Heart left ventricle (tissue), 16 donors: ENCODE measurements at regions not wholly inside any gene's neighbourhood (a gene's known extent, or its start where the extent isn't known, plus 50 kb on each side); places are given as distances from the start of the nearest gene placed in this dataset.

Source experiments
- ATAC-seq, 4 donors: fragments of 200-7000 bp; cut with Tn5 transposase; one replicate each; pipeline ENCODE4 v1.9.1; 2020 to 2022; ENCODE audit warnings: moderate library complexity in 4 of 4, mild to moderate bottlenecking in 3 of 4, moderate number of reproducible peaks in 1 of 4
- DNase-seq, 5 donors: peaks; one replicate each; pipeline ENCODE4 v3.0.0-alpha.2; 2020
- H3K27ac ChIP-seq, 12 donors: fragments of 200-600 bp; sonication (generic) in 4 of 12; one replicate each; pipeline versions ENCODE4 v1.5.0 to v1.8.0; 2016 to 2022; ENCODE audit warnings: mild to moderate bottlenecking in 2 of 12
- H3K27me3 ChIP-seq, 9 donors: fragments of 200-600 bp; sonication (generic) in 2 of 9; one replicate each; pipeline versions ENCODE4 v1.5.1 to v1.8.0; 2016 to 2022; ENCODE audit warnings: mild to moderate bottlenecking in 3 of 9
- H3K36me3 ChIP-seq, 9 donors: fragments of 200-600 bp; sonication (generic) in 2 of 9; one replicate each; pipeline versions ENCODE4 v1.5.0 to v1.8.0; 2018 to 2022; ENCODE audit warnings: mild to moderate bottlenecking in 2 of 9
- H3K4me1 ChIP-seq, 12 donors: fragments of 200-600 bp; sonication (generic) in 4 of 12; one replicate each; pipeline versions ENCODE4 v1.5.0 to v1.8.0; 2016 to 2022; ENCODE audit warnings: mild to moderate bottlenecking in 3 of 12
- H3K4me3 ChIP-seq, 12 donors: fragments of 200-600 bp; sonication (generic) in 4 of 12; one replicate each; pipeline versions ENCODE4 v1.5.0 to v1.8.0; 2017 to 2022; ENCODE audit warnings: mild to moderate bottlenecking in 9 of 12, moderate library complexity in 4 of 12
- H3K9me3 ChIP-seq, 12 donors: fragments of 200-600 bp; sonication (generic) in 4 of 12; one replicate each; pipeline versions ENCODE4 v1.5.0 to v1.8.0; 2016 to 2022; ENCODE audit warnings: mild to moderate bottlenecking in 1 of 12
- POLR2A ChIP-seq, 2 donors: fragments of 450-650 bp; IDR thresholded peaks; one replicate each; pipeline ENCODE4 v1.6.1; 2017; ENCODE audit warnings: antibody characterized with exemption in 2 of 2, mild to moderate bottlenecking in 2 of 2, moderate library complexity in 2 of 2
- WGBS, 4 donors: extraction: QIAGEN DNeasy Blood & Tissue Kit in 2 of 4; methylation state at CpG; one replicate each; pipeline versions ENCODE4 v1.1.5 to v1.1.7; 2013 to 2018; 5-methylcytosine and 5-hydroxymethylcytosine counted together
- intact Hi-C, 10 donors: fragments of 100-400 bp; cut with DNase I; formaldehyde crosslinking; loops; one replicate each; pipeline versions ENCODE4 v1.11.1 to v1.14.2; 2022
- TF ChIP-seq, protein P1 (sequence below), 12 donors: fragments of 200-600 bp; sonication (generic) in 4 of 12; IDR thresholded peaks; one replicate each; pipeline versions ENCODE4 v1.5.0 to v1.8.0; 2018 to 2022; ENCODE audit warnings: antibody characterized with exemption in 12 of 12, mild to moderate bottlenecking in 5 of 12
- donor health status: ischemic (EF 13 %, LVEDD 7.1; RV severe dilation, severe dysfunction).
- donor health status: healthy with polysubstance abuse.
- donor health status: DM: no; HTN: yes; CAD: no.
- donor health status: DM: no; HTN: no; CAD: no.
- donor health status: ischemic (EF 25% LVEDD 6.9; RV normal size, moderate dysfunction).
- donor health status: ischemic (EF 25% LVEDD 5.7; RV mildly dilated, moderate dysfunction).
- donor health status: healthy.
- donor health status: DM: yes; HTN: yes; CAD: no.
- donor health status: ischemic (EF 35%, LVEDD 5.7; RV mildly dilated, moderate dysfunction).
- donor health status: nonischemic (EF 11% LVEDD 7.7; RV severe dilation, severe dysfunction).
- donor health status: DM: yes; HTN: yes; CAD: no.
- donor health status: PGD.
- donor health status: ischemic (EF 29% LVEDD 5.4; RV normal size, mild dysfunction).
- donor health status: nonischemic (EF 23%, LVEDD 6.1; RV moderate dilation, normal function).

DNA sequence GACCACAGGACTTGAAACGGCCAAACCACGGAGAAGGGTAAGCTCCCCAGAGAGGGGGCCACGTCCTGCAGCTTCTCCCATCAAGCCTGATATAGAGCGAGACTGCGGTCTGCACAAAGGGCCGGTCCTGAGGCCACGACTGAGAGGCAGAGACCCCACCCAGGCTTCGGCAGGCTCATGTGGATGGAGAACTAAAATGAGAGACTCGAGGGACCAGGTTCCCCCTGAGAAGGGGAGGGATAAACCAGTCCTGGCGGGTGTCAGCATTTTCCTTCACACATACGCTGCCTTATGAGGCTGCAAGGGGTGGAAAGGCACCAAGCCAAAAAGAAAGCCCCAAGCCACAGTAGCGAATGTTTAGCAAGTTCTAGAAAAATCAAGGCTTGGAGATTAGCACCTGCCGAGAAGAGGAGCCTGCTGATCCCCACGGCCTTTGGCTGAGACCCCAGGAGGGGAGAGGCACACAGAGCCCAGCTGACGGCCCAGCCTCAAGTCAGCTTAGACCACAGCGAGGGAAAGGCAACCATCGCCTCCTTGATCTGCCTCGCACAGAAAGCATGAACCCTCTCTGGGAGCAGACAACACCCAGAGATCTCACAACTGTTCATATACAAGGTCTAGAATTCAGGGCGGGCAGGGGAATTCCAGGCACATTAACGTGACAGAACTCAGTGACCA, 92.6 kb upstream of the RNF32 start:
- H3K36me3 ChIP-seq: no peaks in the 10 kb centered on the region
- WGBS, 4 donors: 71 to 76% (median 72%) methylated on average over 19 to 20 of the region's 20 CpGs
- intact Hi-C loops: no loop called here

DNA sequence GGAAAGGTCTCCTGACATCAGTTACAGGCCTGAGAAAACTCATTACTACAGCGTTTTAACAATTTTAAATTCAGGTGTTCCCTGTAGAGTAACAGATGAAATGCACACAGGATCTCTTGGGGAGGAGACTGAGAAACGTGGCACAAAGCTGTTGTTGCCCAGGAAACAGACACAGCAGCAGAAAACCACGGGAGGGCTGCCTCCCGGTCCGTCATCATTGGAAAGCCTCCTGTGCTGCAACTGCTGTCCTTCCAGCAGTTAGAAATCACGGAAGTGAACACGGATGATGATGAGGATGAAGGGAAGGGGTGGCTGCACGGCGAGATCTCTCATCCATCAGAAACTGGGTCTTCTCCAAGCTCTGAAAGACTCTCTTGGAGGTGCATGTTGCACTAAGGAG, 94.6 kb upstream of the RNF32 start:
- Histone ChIP-seq H3K36me3 (no peaks in the 10 kb centered on the region), H3K27me3 (no peaks in the 10 kb centered on the region), H3K9me3 (peaks cover 0 to 17% (median 4%) of the 10 kb centered on the region in 12 donors), H3K4me3 (no peak overlapping the region), H3K4me1 (no peaks in the 10 kb centered on the region), H3K27ac (no peak overlapping the region)
- DNase-seq (no peak), ATAC-seq (no peak)
- WGBS, 4 donors: 64 to 81% (median 66%) methylated on average over 9 of the region's 9 CpGs
- intact Hi-C loops: no loop called here
- TF ChIP-seq POLR2A (IDR thresholded peaks at IDR 0.05): no peak
- TF ChIP-seq, protein P1, sequence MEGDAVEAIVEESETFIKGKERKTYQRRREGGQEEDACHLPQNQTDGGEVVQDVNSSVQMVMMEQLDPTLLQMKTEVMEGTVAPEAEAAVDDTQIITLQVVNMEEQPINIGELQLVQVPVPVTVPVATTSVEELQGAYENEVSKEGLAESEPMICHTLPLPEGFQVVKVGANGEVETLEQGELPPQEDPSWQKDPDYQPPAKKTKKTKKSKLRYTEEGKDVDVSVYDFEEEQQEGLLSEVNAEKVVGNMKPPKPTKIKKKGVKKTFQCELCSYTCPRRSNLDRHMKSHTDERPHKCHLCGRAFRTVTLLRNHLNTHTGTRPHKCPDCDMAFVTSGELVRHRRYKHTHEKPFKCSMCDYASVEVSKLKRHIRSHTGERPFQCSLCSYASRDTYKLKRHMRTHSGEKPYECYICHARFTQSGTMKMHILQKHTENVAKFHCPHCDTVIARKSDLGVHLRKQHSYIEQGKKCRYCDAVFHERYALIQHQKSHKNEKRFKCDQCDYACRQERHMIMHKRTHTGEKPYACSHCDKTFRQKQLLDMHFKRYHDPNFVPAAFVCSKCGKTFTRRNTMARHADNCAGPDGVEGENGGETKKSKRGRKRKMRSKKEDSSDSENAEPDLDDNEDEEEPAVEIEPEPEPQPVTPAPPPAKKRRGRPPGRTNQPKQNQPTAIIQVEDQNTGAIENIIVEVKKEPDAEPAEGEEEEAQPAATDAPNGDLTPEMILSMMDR (IDR thresholded peaks at IDR 0.05): no peak

More for the DNA sequence above, 92.6 kb upstream of the RNF32 start:
- no peak overlapping the region for H3K4me3 ChIP-seq
- no peak overlapping the region for H3K27ac ChIP-seq
- no peak for ATAC-seq
- peaks cover 0 to 17% (median 4%) of the 10 kb centered on the region in 12 donors for H3K9me3 ChIP-seq
- no peak for DNase-seq
- H3K27me3 ChIP-seq: no peaks in the 10 kb centered on the region
- no peak for TF ChIP-seq POLR2A (IDR thresholded peaks at IDR 0.05)
- TF ChIP-seq, protein P1 (IDR thresholded peaks at IDR 0.05): no peak
- no peaks in the 10 kb centered on the region for H3K4me1 ChIP-seq

DNA sequence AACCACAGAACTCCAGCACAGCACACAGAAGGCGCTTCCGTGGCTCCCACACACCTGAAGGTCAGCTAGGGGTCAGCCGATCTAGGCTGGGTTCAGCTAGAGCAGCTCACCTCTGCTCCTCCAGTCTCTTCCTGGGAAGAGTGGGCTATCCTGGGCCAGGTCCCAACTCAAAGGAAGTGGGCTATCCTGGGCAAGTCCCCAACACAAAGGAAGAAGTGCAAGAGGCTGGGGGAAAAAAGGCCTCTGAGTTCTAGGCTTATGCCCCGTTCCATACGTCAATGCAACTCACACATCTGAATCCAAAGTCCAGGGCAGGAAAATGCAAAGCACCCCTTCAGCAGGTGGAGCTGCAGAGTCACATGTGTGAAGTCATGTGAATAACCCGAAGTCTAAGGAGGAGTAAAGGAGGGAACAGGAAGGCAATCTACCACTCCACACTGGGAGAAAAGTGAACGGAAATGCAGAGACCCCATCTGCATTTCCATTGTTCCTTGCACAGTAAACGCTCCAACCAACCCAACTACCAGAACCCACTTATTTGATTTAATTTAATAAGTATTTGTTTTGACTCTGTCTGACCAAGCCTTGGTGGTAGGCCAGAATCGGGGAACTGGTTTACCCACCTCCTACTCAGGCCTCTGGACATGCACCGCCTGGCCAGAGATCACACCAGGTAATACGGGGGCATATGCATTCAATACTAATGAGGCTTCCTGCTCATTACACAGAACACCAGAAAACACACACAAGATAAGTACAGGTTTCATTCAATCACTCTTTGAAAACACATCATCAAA, 95.5 kb upstream of the RNF32 start:
- intact Hi-C loops: no loop called here
- H3K4me3 ChIP-seq: no peak overlapping the region
- no peak for ATAC-seq
- TF ChIP-seq, protein P1 (IDR thresholded peaks at IDR 0.05): no peak
- no peak for TF ChIP-seq POLR2A (IDR thresholded peaks at IDR 0.05)
- no peaks in the 10 kb centered on the region for H3K36me3 ChIP-seq
- peaks cover 0 to 17% (median 4%) of the 10 kb centered on the region in 12 donors for H3K9me3 ChIP-seq
- no peaks in the 10 kb centered on the region for H3K4me1 ChIP-seq
- WGBS, 4 donors: 89 to 93% (median 90%) methylated on average over 11 of the region's 11 CpGs
- no peak overlapping the region for H3K27ac ChIP-seq
- no peak for DNase-seq
- H3K27me3 ChIP-seq: peaks cover 0 to 3% (median 0%) of the 10 kb centered on the region in 9 donors
